T47D (cell line): ENCODE measurements at regions not wholly inside any gene's neighbourhood (a gene's known extent, or its start where the extent isn't known, plus 50 kb on each side); places are given as distances from the start of the nearest gene placed in this dataset.

Experiments
- DNase-seq, 2 experiments: peaks; one replicate each; pipeline versions ENCODE4 v3.0.0 to v3.0.0-alpha.2; 2011 to 2012; ENCODE audit warnings: low read depth in 1 of 2, low spot score in 1 of 2
- JUND ChIP-seq: IDR thresholded peaks from 2 replicates; pipeline ENCODE4 v1.6.1; 2012; ENCODE audit warnings: low read depth
- in situ Hi-C: cut with HindIII; loops from 2 replicates; pipeline ENCODE4 v1.10.0; 2016; ENCODE audit warnings: low sequenced_read_pairs, low pct_unique_long_range_greater_than_20kb

GRCh38 chr22:22800716-22801115, 86.9 kb upstream of the IGLL5 start:
- DNase-seq, result no peak
- in situ Hi-C loops, result no loop called here
- TF ChIP-seq JUND, result no peak

- DNase-seq, result no peak
- no peak for TF ChIP-seq JUND
- in situ Hi-C loops, result no loop called here
These were observed 85.2 kb upstream of the IGLL5 start for GRCh38 chr22:22802339-22802970.

- TF ChIP-seq JUND, result no peak
- no peak for DNase-seq
- in situ Hi-C loops, result no loop called here
These were observed 84.2 kb upstream of the IGLL5 start for GRCh38 chr22:22803285-22803853.

GRCh38 chr22:22810018-22810427, 77.6 kb upstream of the IGLL5 start:
- peak in 1 of 2 experiments; percentile 49 for DNase-seq
- in situ Hi-C loops, result no loop called here
- no peak for TF ChIP-seq JUND

- no peak for DNase-seq
- no peak for TF ChIP-seq JUND
- in situ Hi-C loops, result no loop called here
These were observed 77.1 kb upstream of the IGLL5 start for GRCh38 chr22:22810471-22810870.

GRCh38 chr22:22811016-22812009, 76.3 kb upstream of the IGLL5 start:
- no peak for TF ChIP-seq JUND
- DNase-seq, result no peak
- in situ Hi-C loops, result no loop called here

GRCh38 chr22:22812031-22812905, 75.3 kb upstream of the IGLL5 start:
- no peak for DNase-seq
- no peak for TF ChIP-seq JUND
- in situ Hi-C loops, result no loop called here

GRCh38 chr22:22813126-22814075, 74.2 kb upstream of the IGLL5 start:
- DNase-seq, result no peak
- in situ Hi-C loops, result no loop called here
- TF ChIP-seq JUND, result no peak

- TF ChIP-seq JUND, result no peak
- in situ Hi-C loops, result no loop called here
- no peak for DNase-seq
These were observed 72.8 kb upstream of the IGLL5 start for GRCh38 chr22:22814666-22815396.

GRCh38 chr22:22815397-22816170, 72.0 kb upstream of the IGLL5 start:
- in situ Hi-C loops, result no loop called here
- no peak for TF ChIP-seq JUND
- DNase-seq, result no peak
